GM21515 (cell line): ENCODE measurements at regions not wholly inside any gene's neighbourhood (a gene's known extent, or its start where the extent isn't known, plus 50 kb on each side); places are given as distances from the start of the nearest gene placed in this dataset.
"Not testable (repeated sequence)": the region's sequence is repeated elsewhere in the genome, so short reads cannot be mapped to it uniquely, and the experiment has no call there.

Source experiments
- ATAC-seq: cut with Tn5 transposase; IDR thresholded peaks from one replicate; pipeline ENCODE4 v1.9.1; 2021; ENCODE audit not compliant: unreplicated experiment

DNA sequence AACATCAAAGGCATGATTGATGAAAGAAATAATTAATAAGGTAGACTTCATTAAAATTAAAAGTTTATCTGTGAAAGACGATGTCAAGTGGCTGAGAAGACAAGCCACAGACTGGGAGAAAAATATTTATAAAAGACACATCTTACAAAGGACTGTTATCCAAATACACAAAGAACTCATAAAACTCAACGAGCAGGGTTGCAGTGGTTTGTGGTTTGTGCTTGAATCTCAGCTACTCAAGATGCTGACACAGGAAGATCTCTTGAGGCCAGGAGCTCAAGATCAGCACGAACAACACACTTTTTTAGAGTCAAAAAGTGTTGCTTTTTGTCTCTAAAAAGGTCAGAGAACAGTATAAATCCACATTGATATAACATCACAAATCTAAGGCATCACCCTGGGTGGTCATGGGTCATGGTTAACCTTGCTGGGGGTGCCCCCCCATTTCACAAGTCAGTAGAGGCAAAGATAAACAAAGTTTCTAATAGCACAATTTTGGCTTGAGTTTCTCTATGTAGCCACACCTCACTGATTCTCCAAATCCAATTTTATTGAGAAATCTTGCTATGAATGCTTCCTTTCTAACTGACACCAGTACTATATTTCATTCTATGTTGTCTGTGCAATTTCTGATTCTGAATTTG lies 342.9 kb upstream of the RPS23 start:
- no peak for ATAC-seq

DNA sequence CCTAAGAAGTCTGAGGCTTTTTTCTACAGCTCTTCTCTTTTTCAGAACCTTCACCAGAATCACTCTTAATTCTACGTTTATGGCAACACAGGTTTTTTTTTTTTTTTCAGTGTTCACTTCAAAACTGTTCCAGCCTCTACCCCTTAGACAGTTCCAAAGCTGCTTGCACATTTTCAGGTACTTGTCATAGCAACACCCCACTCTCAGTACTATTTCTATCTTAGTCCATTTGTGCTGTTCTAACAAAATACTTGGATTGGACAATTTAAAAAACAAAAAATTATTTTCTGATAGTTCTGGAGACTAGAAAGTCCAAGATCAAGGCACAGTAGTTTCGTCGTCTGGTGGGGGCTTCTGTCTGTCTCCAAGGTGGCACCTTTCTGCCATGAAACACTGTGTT lies 340.9 kb upstream of the RPS23 start:
- no peak for ATAC-seq

DNA sequence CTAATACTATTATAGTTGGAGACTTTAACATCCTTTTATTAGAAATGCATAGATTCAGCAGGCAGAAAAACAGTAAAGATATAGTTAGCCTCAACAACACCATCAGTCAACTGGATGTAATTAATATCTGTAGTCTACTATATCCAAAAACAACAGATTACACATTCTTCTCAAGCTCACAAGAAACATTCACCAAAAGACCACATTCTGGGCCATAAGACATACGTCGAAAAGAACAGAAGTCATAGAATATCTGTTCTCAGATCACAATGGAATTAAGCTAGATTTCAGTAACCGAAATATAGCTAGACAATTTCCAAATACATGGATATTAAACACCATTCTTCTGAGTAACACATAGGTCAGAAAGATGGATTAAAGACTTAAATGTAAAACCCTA lies 336.6 kb upstream of the RPS23 start:
- no peak for ATAC-seq

DNA sequence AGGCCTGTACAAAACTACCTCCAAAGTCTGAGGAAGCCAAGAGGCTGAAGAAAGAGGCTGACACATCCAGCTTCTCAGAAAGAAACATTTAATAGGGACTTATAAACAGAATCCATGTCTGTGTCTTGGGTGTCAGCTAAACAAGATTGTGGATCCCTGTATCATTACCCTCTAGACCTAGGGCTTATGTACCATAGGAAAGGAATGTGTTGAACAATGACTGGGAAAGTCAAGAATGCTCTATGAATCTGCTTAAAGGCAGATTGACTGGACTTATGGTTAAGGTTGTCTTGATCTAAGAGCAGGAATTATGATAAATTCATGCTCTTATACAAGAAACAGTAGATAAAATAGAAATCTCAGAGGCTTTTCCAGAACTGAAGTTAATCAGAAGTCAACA lies 335.7 kb upstream of the RPS23 start:
- no peak for ATAC-seq

DNA sequence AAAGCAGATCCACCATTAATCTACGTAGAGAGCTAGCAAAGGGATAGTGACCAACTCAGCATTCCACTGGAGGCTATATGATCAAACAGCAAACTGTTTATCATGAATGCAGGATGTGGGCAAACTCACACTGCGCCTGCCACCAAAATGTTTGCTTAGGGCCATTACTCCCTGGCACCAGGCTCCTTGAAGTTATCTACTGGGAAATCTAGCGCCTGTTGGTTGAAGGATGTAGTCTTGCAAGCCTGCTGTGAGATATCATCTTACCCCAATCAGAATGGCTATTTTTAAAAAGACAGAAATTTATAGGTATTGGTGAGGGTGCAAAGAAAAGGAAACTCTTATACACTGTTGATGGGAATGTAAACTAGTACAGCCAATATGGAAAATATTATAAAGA lies 332.5 kb upstream of the RPS23 start:
- ATAC-seq = no peak

DNA sequence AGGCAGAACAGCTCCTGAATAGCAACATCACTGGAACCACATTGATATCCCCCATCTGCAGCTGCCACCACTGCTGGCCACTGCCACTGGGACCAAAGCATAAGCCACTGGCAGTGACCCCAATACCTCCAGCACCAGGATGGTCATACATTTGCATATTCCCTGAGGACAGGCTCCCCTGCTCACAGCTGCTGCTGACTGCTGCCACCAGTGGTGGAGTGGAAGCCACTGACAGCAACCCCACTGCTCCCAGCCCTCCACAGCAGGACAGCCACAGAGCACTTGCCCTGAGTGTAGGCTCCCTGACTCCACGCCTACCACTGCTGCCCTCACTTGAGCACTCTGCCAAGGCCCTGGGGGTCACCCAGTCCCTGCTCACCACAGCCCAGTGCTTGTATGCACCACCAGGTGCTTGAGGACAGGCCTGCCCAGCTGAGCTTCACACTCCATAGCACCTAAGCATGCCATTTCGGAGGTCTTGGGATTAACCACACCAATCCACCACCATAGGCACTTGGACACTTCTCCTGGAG lies 327.4 kb upstream of the RPS23 start:
- no peak for ATAC-seq

DNA sequence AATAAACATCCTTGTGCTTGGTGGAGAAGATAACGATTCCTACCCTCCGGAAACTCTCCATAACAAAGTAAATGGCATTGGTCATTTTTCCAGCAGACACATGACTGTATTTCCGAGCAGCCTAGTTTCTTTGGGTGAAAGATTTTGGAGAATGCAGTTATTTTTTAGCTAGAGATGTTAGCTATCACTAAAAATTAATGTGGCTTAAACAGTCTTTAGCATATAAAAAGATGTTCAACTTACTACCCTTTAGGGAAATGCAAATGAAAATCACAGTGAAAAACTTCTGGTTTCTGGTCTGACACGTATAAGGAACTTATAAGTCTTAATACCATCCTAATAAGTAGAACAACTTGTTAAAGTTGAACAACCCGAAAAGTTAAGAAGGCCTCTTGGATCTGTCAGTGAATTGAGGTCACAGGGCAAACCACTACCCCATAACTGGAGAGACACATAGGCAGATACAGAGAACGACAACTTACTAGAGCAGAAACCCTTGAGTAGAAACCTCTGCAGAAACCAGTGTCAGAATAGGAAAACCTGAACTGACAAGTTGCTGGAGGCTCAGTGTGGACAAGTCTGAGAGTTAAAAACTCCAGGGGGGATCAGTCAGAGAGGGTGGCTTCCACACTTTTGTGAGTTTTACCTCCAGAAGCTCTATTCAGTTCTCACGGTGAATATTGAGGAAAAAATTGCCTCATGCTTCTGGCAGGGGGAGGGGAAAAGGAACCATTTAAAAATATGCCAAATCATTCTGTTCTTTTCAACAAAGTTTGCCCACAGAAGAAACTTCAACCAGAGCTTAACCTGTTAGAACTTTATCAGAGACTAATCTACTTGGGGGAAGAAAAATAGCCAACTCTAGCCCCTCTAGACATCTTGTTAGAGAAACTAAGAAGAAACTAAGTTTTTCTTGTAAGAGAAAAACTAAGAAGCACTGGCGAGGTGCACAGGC lies 325.2 kb upstream of the RPS23 start:
- no peak for ATAC-seq

DNA sequence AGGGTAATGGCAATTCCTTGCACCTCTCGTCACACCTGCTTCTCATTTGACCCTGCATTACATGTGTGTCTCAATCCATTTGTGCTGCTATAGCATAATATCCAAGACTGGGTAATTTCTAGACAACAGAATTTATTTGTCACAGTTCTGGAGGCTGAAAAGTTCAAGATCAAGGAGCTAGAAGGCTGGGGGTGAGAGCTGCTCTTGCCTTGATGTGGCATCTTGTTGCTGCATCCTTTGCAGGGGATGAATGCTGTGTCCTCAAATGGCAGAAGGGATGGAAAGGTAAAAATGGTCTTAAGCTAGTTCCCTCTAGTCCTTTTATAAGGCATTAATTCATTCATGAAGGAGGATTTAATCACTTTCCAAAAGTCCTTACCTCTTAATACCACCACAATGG lies 323.7 kb upstream of the RPS23 start:
- no peak for ATAC-seq

DNA sequence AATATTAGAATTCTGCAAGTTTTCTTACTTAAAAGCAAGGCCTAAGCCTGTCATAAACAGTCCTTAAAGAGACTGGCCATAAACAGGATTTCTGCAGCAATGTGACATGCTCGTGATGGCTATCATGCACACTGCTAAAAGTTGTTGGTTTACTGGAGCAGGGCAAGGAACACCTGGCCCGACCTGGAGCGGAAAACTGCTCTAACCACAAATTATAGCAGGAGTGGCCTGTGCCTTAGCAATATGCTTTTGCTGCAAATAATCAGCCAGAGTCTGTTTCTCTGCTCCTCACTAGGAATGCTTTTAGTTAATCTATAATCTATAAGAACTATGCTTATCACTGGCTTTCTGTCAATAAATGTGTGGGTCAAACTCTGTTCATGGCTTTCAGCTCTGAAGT lies 322.9 kb upstream of the RPS23 start:
- no peak for ATAC-seq

DNA sequence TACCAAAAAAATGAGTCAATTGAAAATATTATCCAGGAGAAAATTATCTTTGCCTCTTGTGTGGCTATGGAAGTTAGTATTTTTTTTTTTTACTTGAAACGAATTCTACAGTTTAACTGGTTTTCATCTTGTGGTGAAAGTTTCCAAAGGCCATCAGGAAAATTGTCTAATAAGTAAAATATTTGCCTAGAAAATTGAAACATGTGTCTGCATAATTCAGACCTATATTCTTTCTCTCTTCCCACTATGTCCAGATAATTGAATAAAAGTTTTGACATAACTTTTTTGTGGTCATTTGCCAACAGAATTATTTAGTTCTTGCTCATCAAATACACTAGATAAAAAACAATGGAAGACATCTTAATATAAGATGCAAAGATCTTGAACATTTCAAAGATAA lies 321.5 kb upstream of the RPS23 start:
- no peak for ATAC-seq

DNA sequence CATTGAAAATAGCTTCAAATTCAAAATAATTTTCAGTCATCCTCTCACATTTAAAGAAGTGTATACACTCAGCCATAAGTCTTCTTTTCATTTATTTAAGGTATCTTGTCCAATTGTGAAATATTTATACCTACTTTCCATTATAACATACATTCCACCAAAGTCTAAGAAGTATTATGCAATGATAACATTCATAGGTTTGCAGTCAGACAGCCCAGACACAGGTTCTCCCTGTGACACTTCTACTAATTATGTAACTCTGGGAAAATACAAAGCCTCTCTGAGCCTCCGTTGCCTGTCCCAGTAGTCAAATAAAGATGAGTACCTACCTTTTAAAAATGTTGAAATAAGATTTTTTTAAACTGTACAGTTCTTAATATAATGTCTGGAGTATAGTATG lies 320.9 kb upstream of the RPS23 start:
- no peak for ATAC-seq

DNA sequence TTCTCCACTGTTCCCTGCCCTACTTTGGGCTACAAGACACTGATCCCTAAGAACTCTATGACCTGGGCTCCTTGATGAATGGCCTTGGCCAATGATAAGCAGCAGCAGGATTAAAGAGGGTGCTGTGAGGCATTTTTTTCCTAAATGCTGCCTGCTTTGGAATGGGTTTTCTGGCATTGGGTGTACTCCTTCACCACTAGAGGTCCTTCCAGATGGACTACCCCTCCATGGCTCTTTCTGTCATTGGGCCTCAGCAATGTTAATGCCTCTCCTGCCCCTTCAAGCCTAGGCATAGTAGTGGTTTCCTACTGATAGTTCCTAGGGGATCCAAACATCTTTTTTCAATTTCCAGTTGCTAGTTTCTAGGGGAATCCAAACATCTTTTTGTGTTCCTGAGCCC lies 319.3 kb upstream of the RPS23 start:
- no peak for ATAC-seq

DNA sequence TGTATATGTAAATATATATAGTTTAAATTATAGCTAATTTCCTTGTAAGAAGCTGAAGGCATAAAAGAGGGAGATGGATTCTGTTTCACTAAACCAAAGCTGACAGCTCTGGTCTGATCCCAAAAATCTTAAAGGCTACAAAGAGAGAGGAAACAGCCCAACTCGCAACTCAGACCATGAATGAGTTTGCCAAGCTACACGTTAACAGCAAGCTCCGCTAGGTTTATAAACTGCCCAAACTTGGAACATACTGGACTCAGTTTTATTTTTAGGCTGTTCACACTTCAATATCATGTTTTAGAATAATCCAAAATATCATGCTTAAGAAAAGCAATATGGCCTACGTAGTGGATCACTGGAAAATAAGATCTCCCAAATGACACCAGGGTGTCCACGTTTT lies 318.3 kb upstream of the RPS23 start:
- ATAC-seq = no peak

DNA sequence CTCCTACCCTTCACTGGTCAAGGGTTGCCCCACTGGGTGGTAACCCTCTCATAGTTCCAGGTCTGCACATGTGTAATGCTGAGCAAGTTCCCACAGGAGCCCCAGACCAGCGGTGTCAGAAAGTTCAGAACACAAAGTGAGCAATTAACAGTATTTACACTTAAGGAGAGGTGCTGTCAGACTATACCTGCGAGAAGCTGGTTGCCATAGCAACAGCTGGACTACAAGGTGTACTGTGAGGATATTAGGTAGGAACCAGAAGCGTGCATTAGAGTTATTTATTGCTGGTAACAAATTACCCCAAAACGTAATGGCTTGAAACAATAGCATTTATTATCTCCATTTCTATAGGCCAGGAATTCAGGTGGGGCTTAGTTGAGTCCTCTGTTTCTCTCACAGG lies 317.0 kb upstream of the RPS23 start:
- no peak for ATAC-seq

DNA sequence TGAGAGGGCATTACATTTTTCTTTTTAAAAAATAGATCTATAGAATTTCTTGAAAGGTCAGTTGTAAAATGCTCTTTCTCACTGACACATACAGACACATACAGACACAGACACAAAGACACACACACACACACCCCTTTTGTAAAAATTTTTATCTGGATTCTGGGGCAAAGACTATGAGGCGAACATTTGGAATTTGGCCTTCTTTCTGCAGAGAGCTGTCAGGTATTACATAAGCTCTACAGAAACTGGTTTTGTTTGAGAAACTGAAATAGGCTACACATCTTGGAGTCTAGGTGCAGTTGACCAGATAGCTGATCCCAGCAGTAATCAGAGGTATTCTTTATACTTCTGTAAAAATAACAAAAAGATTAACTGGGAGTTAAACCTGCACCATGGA lies 315.9 kb upstream of the RPS23 start:
- ATAC-seq = no peak

DNA sequence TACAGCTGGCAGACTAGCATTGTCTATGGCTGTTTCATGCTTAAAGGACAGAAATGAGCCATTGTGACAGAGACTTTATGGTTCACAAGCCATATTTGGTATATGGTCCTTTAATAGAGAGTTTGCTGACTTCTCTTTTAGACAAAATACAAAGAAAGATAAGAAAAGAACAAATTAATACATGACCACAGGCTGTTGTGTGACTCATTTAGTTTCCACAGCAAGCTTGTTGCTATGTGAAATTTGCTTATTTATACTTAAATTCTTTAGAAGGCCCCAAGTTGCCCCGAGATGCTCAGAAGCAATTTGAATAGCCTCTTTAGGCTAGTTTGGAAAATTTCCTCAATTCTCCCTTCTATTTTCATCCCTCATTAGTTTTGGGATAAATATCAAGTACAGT lies 315.3 kb upstream of the RPS23 start:
- no peak for ATAC-seq

DNA sequence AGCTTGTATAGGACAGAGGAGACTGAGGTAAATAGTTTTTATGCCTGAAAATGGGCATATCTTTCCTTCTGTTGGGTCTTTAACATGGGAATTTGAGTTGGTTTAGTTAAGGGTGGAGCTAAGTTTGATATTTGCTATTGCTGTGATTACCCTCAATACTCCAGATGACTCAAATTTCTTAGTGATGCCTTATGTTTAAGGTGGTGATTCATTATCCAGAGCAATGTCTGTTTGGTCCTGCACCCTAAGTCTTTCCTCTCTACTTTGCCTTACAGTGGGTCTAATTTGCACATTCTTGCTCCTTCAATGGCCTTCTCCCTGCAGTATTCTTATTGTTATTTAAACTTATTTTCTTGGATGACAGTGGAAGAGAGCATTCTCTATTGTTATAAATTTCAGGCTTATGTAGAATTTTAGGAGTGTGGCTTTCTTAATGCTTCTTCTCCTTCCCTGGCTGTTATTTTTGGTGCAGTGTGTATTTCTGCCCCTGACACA lies 312.9 kb upstream of the RPS23 start:
- no peak for ATAC-seq

DNA sequence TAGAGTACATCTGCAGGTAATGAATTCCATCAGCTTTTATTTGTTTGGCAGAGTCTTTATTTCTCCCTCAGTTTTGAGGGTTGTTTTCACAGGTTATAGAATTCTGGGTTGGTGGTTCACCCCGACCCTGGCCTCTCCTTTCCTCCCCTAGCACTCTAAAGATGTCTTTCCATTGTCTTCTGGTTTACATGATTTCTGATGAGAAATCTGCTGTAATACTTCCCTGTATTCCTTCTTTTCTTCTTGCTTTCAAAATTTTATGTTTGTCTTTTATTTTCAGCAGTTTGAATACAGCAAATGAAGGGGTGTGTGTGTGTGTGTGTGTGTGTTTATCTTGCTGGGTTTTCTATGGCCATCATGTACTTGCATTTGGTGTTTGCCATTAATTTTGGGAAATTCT lies 312.0 kb upstream of the RPS23 start:
- ATAC-seq = no peak

DNA sequence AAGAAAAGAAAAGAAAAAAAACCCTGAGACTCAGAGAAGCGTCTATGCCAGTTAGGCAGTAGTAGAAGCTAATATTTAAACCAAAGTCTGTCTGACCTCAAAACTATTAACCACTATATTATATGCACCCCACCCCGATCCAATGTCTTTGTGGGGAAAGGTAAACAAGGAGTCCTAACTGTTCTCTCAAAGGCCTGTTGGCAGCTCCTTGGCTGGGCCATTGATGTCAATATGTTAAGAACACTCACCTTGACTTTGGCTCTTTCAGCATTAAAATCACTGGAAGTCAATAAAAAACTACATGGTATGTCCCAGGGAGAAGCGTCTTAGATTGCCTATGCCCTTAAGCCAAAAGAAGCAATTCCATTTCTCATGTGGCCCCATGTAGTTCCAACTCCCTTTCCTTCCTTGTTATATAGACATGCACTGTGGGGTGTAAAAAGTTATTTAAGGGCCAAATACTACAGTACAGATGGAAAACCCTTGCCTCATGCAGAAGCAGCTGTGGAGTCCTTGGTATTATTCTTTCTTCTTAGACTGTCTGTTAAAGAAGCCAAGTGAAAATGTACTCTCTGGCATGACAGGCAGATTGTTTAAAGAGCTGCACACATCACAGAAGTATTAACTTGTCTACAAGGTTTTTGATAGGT lies 308.6 kb upstream of the RPS23 start:
- ATAC-seq = no peak

DNA sequence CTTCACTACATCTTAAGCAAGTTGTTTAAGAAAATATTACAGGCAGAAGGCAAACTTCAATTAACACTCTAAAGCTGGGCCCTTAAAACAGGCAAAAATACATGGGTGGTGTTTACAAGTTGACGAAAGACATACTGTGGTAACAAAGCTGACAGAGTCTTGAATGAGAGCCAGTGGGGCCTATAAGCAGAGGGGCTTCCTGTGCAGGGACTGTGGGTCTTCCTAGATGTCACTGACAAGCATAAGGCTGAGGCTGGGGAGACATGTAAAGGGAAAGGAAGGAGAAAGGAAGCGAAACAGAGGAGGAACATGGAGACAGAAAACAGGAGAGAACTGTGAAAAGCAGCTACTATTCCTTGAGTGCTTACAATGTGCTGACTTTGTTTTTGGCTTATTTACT lies 308.0 kb upstream of the RPS23 start:
- no peak for ATAC-seq

DNA sequence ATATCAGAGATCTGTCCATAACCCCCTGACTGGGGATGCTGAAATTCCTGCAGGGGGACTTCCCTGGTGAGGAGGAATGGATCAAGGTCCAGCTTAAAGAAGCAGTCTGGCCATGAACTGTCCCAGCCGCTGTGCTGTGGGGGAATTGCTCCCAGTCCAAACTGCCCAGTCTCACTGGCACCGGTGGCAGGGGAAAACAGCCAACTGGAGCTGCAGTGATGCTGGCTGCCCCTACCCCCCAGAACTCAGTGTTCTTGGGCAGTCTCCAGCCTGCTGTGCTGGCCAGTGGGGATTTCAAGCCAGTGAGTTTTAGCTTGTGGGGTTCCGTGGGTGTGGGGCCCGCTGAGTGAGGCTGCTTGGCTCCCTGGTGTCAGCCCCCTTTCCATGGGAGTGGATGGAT lies 306.5 kb upstream of the RPS23 start:
- ATAC-seq = no peak

DNA sequence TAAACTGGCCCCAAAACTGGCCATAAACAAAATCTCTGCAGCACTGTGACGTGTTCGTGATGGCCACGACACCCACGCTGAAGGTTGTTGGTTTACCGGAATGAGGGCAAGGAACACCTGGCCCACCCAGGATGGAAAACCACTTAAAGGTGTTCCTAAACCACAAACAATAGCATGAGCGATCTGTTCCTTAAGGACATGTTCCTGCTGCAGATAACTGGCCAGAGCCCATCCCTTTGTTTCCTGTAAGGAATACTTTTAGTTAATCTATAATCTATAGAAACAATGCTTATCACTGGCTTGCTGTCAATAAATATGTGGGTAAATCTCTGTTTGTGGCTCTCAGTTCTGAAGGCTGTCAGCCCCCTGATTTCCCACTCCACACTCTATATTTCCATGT lies 305.2 kb upstream of the RPS23 start:
- not testable (repeated sequence) for ATAC-seq
